OCI-LY3 (cell line): ENCODE measurements at regions not wholly inside any gene's neighbourhood (a gene's known extent, or its start where the extent isn't known, plus 50 kb on each side); places are given as distances from the start of the nearest gene placed in this dataset.

Experiments
- CTCF ChIP-seq: fragments of 200-600, 300-600 bp; sonication (generic); IDR thresholded peaks from 2 replicates; pipeline ENCODE4 v1.5.1; 2014; ENCODE audit warnings: antibody characterized with exemption, low read length, low read depth
- EZH2phosphoT487 ChIP-seq: fragments of 200-600 bp; shearing (Covaris generic); IDR thresholded peaks from 2 replicates; pipeline ENCODE4 v1.6.1; 2018; ENCODE audit warnings: antibody characterized with exemption, mixed run types, low read depth

- TF ChIP-seq CTCF (no peak), EZH2phosphoT487 (no peak)
Observed at GRCh38 chr3:28018925-28019718, 222.3 kb upstream of the CMC1 start.
